ENCODE measurements at regions not wholly inside any gene's neighbourhood (a gene's known extent, or its start where the extent isn't known, plus 50 kb on each side); places are given as distances from the start of the nearest gene placed in this dataset.

DNA sequence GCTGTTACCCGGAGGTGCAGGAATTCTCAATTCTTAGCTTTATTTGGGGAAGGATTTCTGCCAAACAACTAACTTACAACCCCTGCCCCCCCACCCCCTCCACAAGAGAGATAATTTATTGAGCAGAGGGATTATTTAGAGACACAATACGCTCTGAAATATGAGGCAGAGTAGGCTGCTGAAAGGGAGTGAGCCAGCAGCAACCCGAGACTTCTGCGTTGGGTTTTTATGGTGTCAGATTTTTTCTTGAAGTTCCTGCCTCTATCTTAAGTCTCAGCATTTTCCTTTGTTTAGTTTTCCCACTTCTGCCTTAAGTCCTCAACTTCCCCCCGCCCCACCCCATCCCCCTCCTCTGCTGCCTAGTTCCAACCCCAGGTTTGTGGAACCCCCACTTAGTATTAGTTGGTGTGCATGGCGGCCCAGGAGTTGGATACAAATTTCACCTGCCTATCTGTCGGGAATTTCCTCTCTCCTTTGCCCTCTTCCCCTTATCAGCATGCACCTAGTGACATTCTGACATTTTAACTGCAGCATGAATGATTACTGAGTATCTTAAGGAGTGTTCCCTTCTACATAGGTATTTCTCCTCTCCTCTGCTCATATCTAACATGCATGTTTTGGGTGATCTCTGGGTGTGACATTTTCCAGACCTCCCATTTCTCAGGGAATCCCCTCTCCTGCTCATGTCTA, 1635.9 kb upstream of the LRRTM1 start:
- Histone ChIP-seq H3K27me3 (ENCODE audit: insufficient read depth, low read length) (no peaks in the 10 kb centered on the region), H3K79me2 (ENCODE audit: control insufficient read depth, insufficient read depth, low read length, unreplicated experiment) (no peaks in the 10 kb centered on the region), H3K4me3 (ENCODE audit: low read depth, low read length) (no peak overlapping the region), H3K27ac (ENCODE audit: low read depth, low read length) (no peak overlapping the region), H3K4me1 (ENCODE audit: control insufficient read depth, insufficient read depth, low read length, unreplicated experiment) (no peaks in the 10 kb centered on the region), H3K36me3 (ENCODE audit: insufficient read depth, low read length) (no peaks in the 10 kb centered on the region), H2AFZ (ENCODE audit: low read length, unreplicated experiment) (no peak overlapping the region)

- no peaks in the 10 kb centered on the region for H3K79me2 ChIP-seq (ENCODE audit: control insufficient read depth, insufficient read depth, low read length, unreplicated experiment)
- no peaks in the 10 kb centered on the region for H3K27me3 ChIP-seq (ENCODE audit: insufficient read depth, low read length)
- H3K4me1 ChIP-seq (ENCODE audit: control insufficient read depth, insufficient read depth, low read length, unreplicated experiment): no peaks in the 10 kb centered on the region
- H2AFZ ChIP-seq (ENCODE audit: low read length, unreplicated experiment): no peak overlapping the region
- H3K36me3 ChIP-seq (ENCODE audit: insufficient read depth, low read length): no peaks in the 10 kb centered on the region
- no peak overlapping the region for H3K27ac ChIP-seq (ENCODE audit: low read depth, low read length)
- H3K4me3 ChIP-seq (ENCODE audit: low read depth, low read length): no peak overlapping the region
These were observed 1633.4 kb upstream of the LRRTM1 start for GRCh38 chr2:81937944-81938343.

- no peaks in the 10 kb centered on the region for H3K79me2 ChIP-seq (ENCODE audit: control insufficient read depth, insufficient read depth, low read length, unreplicated experiment)
- no peaks in the 10 kb centered on the region for H3K4me1 ChIP-seq (ENCODE audit: control insufficient read depth, insufficient read depth, low read length, unreplicated experiment)
- no peak overlapping the region for H3K4me3 ChIP-seq (ENCODE audit: low read depth, low read length)
- no peak overlapping the region for H3K27ac ChIP-seq (ENCODE audit: low read depth, low read length)
- no peaks in the 10 kb centered on the region for H3K36me3 ChIP-seq (ENCODE audit: insufficient read depth, low read length)
- no peak overlapping the region for H2AFZ ChIP-seq (ENCODE audit: low read length, unreplicated experiment)
- H3K27me3 ChIP-seq (ENCODE audit: insufficient read depth, low read length): no peaks in the 10 kb centered on the region
These were observed 1599.0 kb upstream of the LRRTM1 start for GRCh38 chr2:81903534-81903933.

DNA sequence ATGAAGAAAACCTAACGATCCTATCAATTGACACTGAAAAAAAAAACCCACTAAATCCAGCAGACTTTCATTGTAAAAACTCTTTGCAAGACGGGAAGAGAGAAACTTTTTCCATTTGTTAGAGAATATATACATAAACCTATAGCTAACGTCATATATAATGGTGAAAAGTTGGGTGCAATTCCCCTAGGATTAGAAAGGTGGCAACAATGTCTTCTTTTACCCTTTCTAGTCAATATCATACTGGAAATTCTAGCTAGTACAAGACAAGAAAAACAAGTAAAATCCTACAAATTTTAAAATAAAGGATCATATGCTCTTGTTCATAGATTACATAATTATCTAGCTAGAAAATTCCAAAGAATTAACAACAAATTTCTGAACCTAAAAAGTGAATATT, 1596.5 kb upstream of the LRRTM1 start:
- H3K4me3 ChIP-seq (ENCODE audit: low read depth, low read length): no peak overlapping the region
- H3K27me3 ChIP-seq (ENCODE audit: insufficient read depth, low read length): no peaks in the 10 kb centered on the region
- no peaks in the 10 kb centered on the region for H3K4me1 ChIP-seq (ENCODE audit: control insufficient read depth, insufficient read depth, low read length, unreplicated experiment)
- no peak overlapping the region for H2AFZ ChIP-seq (ENCODE audit: low read length, unreplicated experiment)
- no peaks in the 10 kb centered on the region for H3K36me3 ChIP-seq (ENCODE audit: insufficient read depth, low read length)
- H3K27ac ChIP-seq (ENCODE audit: low read depth, low read length): no peak overlapping the region
- no peaks in the 10 kb centered on the region for H3K79me2 ChIP-seq (ENCODE audit: control insufficient read depth, insufficient read depth, low read length, unreplicated experiment)

- H3K27me3 ChIP-seq (ENCODE audit: insufficient read depth, low read length): no peaks in the 10 kb centered on the region
- no peak overlapping the region for H3K27ac ChIP-seq (ENCODE audit: low read depth, low read length)
- H3K4me1 ChIP-seq (ENCODE audit: control insufficient read depth, insufficient read depth, low read length, unreplicated experiment): no peaks in the 10 kb centered on the region
- no peaks in the 10 kb centered on the region for H3K36me3 ChIP-seq (ENCODE audit: insufficient read depth, low read length)
- no peak overlapping the region for H3K4me3 ChIP-seq (ENCODE audit: low read depth, low read length)
- no peak overlapping the region for H2AFZ ChIP-seq (ENCODE audit: low read length, unreplicated experiment)
- H3K79me2 ChIP-seq (ENCODE audit: control insufficient read depth, insufficient read depth, low read length, unreplicated experiment): no peaks in the 10 kb centered on the region
These were observed 1591.2 kb upstream of the LRRTM1 start for GRCh38 chr2:81895620-81896250.

DNA sequence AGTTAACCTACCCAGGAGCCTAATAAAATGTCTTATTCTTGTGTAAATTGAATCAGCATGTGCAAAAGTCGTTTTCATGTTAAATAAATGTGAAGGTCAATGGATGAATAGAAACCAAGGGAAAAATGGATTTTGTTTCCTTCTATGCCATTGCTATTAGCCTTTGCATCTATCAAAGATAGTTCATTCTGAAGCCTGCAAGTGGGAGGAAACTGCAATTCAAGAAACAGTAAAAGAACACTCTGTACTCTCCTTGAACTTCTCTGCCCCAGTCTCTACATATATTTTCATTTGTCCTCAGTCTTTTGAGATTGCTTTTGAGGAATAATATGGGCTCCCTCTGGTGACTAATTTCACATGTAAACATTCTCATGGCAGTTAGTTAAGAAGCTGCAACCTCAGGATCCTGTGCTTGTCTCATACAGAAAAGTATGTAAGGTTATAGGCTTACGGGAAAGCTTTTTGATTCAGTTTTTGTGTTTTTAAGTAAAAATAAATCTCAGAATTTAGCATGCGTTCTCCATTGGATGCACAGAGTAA, 1590.0 kb upstream of the LRRTM1 start:
- no peaks in the 10 kb centered on the region for H3K79me2 ChIP-seq (ENCODE audit: control insufficient read depth, insufficient read depth, low read length, unreplicated experiment)
- H3K4me1 ChIP-seq (ENCODE audit: control insufficient read depth, insufficient read depth, low read length, unreplicated experiment): no peaks in the 10 kb centered on the region
- H3K27me3 ChIP-seq (ENCODE audit: insufficient read depth, low read length): no peaks in the 10 kb centered on the region
- no peaks in the 10 kb centered on the region for H3K36me3 ChIP-seq (ENCODE audit: insufficient read depth, low read length)
- no peak overlapping the region for H3K27ac ChIP-seq (ENCODE audit: low read depth, low read length)
- H3K4me3 ChIP-seq (ENCODE audit: low read depth, low read length): no peak overlapping the region
- no peak overlapping the region for H2AFZ ChIP-seq (ENCODE audit: low read length, unreplicated experiment)

- Histone ChIP-seq H3K79me2 (ENCODE audit: control insufficient read depth, insufficient read depth, low read length, unreplicated experiment) (no peaks in the 10 kb centered on the region), H3K27me3 (ENCODE audit: insufficient read depth, low read length) (no peaks in the 10 kb centered on the region), H3K4me3 (ENCODE audit: low read depth, low read length) (no peak overlapping the region), H3K36me3 (ENCODE audit: insufficient read depth, low read length) (no peaks in the 10 kb centered on the region), H3K27ac (ENCODE audit: low read depth, low read length) (no peak overlapping the region), H3K4me1 (ENCODE audit: control insufficient read depth, insufficient read depth, low read length, unreplicated experiment) (no peaks in the 10 kb centered on the region), H2AFZ (ENCODE audit: low read length, unreplicated experiment) (no peak overlapping the region)
These were observed 1572.1 kb upstream of the LRRTM1 start for GRCh38 chr2:81876624-81877023.

- Histone ChIP-seq H3K4me1 (ENCODE audit: control insufficient read depth, insufficient read depth, low read length, unreplicated experiment) (no peaks in the 10 kb centered on the region), H2AFZ (ENCODE audit: low read length, unreplicated experiment) (no peak overlapping the region), H3K79me2 (ENCODE audit: control insufficient read depth, insufficient read depth, low read length, unreplicated experiment) (no peaks in the 10 kb centered on the region)
These were observed 1567.5 kb upstream of the LRRTM1 start for GRCh38 chr2:81872006-81872405.

DNA sequence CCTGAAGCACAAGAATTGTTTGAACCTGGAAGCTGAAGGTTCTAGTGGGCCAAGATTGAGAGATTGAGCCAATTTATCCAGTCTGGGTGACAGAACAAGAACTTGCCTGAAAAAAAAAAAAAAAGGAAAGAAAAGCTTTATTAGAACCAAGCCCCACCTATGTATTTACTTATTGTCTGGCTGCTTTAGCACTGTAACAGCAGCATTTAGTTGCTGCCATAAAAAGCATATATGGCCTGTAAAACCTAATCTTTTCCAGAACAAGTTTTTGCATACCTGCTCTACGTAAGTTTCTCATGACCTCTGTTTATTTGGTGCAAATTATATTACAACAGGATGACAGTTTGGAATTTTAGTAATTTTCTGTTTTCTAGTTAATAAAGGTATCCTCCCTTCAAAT, 1565.6 kb upstream of the LRRTM1 start:
- H3K27me3 ChIP-seq (ENCODE audit: insufficient read depth, low read length): no peaks in the 10 kb centered on the region
- no peak overlapping the region for H3K4me3 ChIP-seq (ENCODE audit: low read depth, low read length)
- H3K4me1 ChIP-seq (ENCODE audit: control insufficient read depth, insufficient read depth, low read length, unreplicated experiment): no peaks in the 10 kb centered on the region
- no peak overlapping the region for H2AFZ ChIP-seq (ENCODE audit: low read length, unreplicated experiment)
- H3K36me3 ChIP-seq (ENCODE audit: insufficient read depth, low read length): no peaks in the 10 kb centered on the region
- no peak overlapping the region for H3K27ac ChIP-seq (ENCODE audit: low read depth, low read length)
- no peaks in the 10 kb centered on the region for H3K79me2 ChIP-seq (ENCODE audit: control insufficient read depth, insufficient read depth, low read length, unreplicated experiment)

More at GRCh38 chr2:81872006-81872405, 1567.5 kb upstream of the LRRTM1 start:
- H3K4me3 ChIP-seq (ENCODE audit: low read depth, low read length): no peak overlapping the region
- H3K36me3 ChIP-seq (ENCODE audit: insufficient read depth, low read length): no peaks in the 10 kb centered on the region
- H3K27me3 ChIP-seq (ENCODE audit: insufficient read depth, low read length): no peaks in the 10 kb centered on the region
- H3K27ac ChIP-seq (ENCODE audit: low read depth, low read length): no peak overlapping the region

DNA sequence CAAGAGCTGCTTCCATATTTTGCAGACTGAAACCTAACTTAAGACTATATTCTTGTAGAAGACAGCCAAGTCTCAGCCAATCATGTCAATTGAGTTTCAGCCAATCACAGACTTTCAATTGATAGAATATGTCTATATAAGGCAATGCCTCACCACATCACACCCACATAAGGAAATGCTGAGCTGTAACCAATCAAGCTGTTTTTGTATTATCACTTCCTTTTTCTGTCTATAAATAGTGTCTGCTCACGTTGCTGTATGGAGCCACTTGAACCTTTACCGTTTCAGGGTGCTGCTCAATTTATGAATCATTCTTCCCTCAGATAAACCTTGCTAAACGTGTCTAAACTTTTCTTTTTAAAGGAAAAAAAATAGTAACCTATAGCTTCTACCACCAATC, 1554.4 kb upstream of the LRRTM1 start:
- no peaks in the 10 kb centered on the region for H3K79me2 ChIP-seq (ENCODE audit: control insufficient read depth, insufficient read depth, low read length, unreplicated experiment)
- no peaks in the 10 kb centered on the region for H3K27me3 ChIP-seq (ENCODE audit: insufficient read depth, low read length)
- no peaks in the 10 kb centered on the region for H3K4me1 ChIP-seq (ENCODE audit: control insufficient read depth, insufficient read depth, low read length, unreplicated experiment)
- no peak overlapping the region for H2AFZ ChIP-seq (ENCODE audit: low read length, unreplicated experiment)
- no peak overlapping the region for H3K4me3 ChIP-seq (ENCODE audit: low read depth, low read length)
- H3K27ac ChIP-seq (ENCODE audit: low read depth, low read length): no peak overlapping the region
- H3K36me3 ChIP-seq (ENCODE audit: insufficient read depth, low read length): no peaks in the 10 kb centered on the region

GRCh38 chr2:81853341-81853740, 1548.8 kb upstream of the LRRTM1 start:
- no peaks in the 10 kb centered on the region for H3K36me3 ChIP-seq (ENCODE audit: insufficient read depth, low read length)
- no peak overlapping the region for H3K4me3 ChIP-seq (ENCODE audit: low read depth, low read length)
- H3K79me2 ChIP-seq (ENCODE audit: control insufficient read depth, insufficient read depth, low read length, unreplicated experiment): no peaks in the 10 kb centered on the region
- no peaks in the 10 kb centered on the region for H3K4me1 ChIP-seq (ENCODE audit: control insufficient read depth, insufficient read depth, low read length, unreplicated experiment)
- H3K27ac ChIP-seq (ENCODE audit: low read depth, low read length): no peak overlapping the region
- H3K27me3 ChIP-seq (ENCODE audit: insufficient read depth, low read length): no peaks in the 10 kb centered on the region
- H2AFZ ChIP-seq (ENCODE audit: low read length, unreplicated experiment): no peak overlapping the region
